Vagina (tissue), 2 donors: ENCODE measurements at regions not wholly inside any gene's neighbourhood (a gene's known extent, or its start where the extent isn't known, plus 50 kb on each side); places are given as distances from the start of the nearest gene placed in this dataset.

Experiments used
- POLR2A ChIP-seq, 2 donors: fragments of 450-650 bp; IDR thresholded peaks; one replicate each; pipeline ENCODE4 v1.6.1; 2017; ENCODE audit warnings: antibody characterized with exemption in 2 of 2, mild to moderate bottlenecking in 2 of 2, moderate library complexity in 2 of 2
- POLR2AphosphoS5 ChIP-seq, 2 donors: sonication (generic); formaldehyde crosslinking; IDR thresholded peaks; one replicate each; pipeline ENCODE4 v1.9.0; 2017; ENCODE audit warnings: antibody characterized with exemption in 2 of 2, mild to moderate bottlenecking in 2 of 2, low read depth in 1 of 2; ENCODE audit not compliant: insufficient read depth in 1 of 2
- TF ChIP-seq, protein P1 (sequence below), 3 experiments: fragments of 450-650 bp in 2 of 3; fragments of 200-600 bp in 1 of 3; sonication (generic) in 1 of 3; IDR thresholded peaks; one replicate each; pipeline ENCODE4 v1.5.1; 2017 to 2019; ENCODE audit warnings: antibody characterized with exemption in 3 of 3, mild to moderate bottlenecking in 2 of 3, moderate library complexity in 2 of 3

DNA sequence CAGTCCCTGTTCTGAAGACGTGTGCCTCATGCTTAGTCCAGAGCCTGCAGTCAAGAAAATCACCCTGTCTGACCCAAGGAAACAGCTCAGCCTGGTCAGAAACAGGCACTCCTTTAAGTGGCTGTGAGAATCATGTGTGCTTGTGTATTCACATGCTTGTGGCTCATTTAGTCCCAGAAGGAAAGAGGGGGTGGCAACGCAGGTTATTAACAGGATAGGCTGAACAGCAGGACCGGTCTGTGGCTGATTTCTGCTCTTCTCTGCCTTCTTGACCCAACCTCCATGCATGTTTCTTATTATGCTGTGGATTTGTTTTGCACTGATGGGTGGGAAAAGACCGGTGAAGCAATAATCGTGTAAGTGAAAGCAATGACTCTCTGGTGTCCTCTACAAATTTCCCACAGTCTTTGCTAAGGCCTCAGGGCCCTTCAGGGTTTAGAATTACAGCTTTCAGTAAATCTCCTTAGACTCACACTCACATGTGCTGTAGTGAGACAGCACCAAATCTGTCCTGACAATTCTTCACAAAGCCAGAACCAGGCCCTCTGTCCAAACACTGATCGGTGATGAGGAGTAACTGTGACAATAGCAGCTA, 288.1 kb downstream of the ETS1 start:
- TF ChIP-seq POLR2AphosphoS5 (IDR thresholded peaks at IDR 0.05; ENCODE audit: insufficient read depth in 1 of 2, low read depth in 1 of 2), result no peak
- TF ChIP-seq, protein P1, sequence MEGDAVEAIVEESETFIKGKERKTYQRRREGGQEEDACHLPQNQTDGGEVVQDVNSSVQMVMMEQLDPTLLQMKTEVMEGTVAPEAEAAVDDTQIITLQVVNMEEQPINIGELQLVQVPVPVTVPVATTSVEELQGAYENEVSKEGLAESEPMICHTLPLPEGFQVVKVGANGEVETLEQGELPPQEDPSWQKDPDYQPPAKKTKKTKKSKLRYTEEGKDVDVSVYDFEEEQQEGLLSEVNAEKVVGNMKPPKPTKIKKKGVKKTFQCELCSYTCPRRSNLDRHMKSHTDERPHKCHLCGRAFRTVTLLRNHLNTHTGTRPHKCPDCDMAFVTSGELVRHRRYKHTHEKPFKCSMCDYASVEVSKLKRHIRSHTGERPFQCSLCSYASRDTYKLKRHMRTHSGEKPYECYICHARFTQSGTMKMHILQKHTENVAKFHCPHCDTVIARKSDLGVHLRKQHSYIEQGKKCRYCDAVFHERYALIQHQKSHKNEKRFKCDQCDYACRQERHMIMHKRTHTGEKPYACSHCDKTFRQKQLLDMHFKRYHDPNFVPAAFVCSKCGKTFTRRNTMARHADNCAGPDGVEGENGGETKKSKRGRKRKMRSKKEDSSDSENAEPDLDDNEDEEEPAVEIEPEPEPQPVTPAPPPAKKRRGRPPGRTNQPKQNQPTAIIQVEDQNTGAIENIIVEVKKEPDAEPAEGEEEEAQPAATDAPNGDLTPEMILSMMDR (IDR thresholded peaks at IDR 0.05), result no peak
- no peak for TF ChIP-seq POLR2A (IDR thresholded peaks at IDR 0.05)
